Raji (cell line): ENCODE measurements at regions not wholly inside any gene's neighbourhood (a gene's known extent, or its start where the extent isn't known, plus 50 kb on each side); places are given as distances from the start of the nearest gene placed in this dataset.

Experiments used
- POLR2A ChIP-seq: IDR thresholded peaks from 2 replicates; pipeline ENCODE4 v1.6.1; 2011; ENCODE audit warnings: low read depth, low read length, control low read depth; ENCODE audit not compliant: insufficient read depth

DNA sequence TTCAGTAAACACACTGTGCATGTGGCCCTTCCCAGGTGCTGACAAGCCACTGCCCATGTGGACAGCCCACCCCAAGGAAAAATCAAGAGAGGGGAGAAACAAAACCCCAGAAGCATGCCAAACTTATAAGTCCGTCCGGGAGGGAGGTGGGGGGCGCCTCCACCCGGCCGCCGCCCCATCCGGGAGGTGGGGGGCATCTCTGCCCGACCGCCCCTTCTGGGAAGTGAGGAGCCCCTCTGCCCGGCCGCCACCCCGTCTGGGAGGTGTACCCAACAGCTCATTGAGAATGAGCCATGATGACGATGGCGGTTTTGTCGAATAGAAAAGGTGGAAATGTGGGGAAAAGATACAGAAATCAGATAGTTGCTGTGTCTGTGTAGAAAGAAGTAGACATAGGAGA lies 53.8 kb upstream of the C2CD4B start:
- no peak for TF ChIP-seq POLR2A

DNA sequence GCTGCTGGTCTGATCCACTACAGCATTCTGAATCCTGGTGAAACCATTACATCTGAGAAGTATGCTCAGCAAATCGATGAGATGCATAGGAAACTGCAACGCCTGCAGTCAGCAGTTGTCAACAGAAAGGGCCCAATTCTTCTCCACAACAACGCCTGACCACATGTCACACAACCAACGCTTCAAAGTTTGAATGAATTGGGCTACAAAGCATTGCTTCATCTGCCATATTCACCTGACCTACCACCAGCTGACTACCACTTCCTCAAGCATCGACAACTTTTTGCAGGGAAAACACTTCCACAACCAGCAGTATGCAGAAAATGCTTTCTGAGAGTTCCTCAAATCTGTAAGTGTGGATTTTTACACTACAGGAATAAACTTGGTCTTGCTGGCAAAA lies 54.7 kb upstream of the C2CD4B start:
- TF ChIP-seq POLR2A = no peak

DNA sequence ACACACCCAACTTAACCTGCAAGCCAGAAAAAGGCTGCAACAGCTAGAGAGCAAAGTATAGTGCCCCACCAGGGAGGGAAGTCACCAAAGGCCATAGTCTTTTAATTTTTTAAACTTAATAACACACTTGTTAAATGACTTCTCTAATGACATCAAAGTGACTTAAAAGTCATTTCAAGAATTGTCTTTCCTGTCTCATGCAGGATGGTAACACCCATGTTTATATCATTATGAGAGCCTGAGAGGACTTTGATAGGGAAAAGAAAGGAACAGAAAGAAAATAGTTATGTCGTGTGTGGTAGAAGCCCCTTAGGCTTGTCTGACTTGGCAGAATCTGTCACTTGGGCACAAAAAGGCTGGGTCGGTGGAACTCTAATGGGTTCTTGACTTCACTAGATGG lies 57.9 kb upstream of the C2CD4B start:
- TF ChIP-seq POLR2A = no peak

DNA sequence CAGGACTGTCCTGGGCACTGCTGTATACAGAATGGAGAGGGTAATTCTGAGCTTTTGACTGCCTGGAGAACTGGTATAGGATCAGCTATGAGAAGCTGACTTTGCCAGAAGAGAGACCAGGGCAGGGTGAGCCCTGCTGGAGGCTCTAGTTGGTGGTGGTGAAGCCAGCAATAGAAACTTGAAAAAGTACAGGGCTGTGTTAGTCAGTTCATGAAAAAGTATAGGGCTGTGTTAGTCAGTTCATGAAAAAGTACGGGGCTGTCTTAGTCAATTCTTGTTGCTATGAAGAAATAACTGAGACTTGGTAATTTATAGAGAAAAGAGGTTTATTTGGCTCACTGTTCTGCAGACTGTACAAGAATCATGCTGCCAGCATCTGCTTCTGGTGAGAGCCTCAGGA lies 63.5 kb upstream of the C2CD4B start:
- no peak for TF ChIP-seq POLR2A

DNA sequence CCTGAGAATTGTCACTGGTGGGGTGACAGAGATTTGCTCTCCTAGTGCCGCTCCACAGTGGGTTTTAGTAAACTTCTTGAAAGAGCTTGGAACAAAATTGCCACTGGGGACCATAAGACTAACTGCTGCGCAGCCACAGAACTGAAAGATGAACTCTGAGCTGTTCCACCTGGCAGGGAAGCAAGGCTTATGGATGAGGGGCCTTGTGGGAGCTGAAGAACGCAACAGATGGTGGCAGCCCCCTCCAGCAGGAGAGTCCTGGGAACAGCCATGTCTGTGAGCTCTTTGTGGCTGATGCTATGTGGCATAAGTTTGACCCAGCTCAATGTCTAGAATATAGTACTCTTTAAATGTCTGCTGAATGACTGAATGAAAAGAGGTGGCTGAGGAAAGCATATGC lies 66.8 kb upstream of the C2CD4B start:
- no peak for TF ChIP-seq POLR2A

DNA sequence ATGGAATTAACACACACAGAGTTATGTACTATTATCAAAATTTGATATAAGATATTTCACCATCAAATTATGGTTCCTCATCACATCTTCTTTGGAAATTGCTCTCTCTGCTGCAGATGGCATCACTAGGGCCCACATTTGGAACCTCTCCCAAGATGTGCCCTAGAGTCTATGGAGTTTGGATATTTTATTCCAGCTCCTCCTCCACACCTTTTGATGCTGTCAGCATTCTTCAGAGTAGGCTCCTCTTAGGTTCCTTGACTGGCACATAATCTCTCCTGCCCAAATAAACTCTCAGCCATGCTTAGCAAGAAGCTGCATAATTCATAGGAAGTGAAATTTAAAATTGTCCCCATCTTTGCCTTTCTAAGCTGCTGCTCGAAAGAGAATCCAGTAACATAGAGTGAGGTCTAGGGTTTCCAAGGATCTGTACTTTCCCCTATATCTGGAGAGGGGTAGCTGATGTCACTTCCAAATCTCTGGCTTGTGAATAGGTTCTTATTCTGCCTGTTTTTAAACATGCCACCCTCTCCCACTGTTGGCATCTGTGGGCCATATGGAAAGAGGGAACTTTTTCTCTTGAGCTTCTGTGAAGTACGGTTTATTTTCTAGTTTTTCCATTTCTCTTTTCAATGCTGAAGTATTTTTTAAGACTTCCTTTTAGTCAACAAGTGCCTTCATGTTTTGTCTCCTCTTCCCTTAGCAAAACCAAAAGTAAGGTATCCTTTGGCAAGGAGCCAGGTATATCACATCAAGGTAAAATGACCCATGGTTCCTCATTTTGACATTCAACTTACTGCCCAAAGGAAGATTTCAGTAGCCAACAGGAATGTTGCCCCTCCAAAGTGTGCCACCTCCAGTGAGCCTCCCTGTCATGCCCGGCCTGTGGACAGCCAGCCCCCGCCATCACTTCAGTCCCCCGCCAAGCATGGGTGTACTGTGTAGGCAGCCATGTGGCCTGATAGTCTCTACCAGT lies 75.3 kb upstream of the C2CD4B start:
- no peak for TF ChIP-seq POLR2A

DNA sequence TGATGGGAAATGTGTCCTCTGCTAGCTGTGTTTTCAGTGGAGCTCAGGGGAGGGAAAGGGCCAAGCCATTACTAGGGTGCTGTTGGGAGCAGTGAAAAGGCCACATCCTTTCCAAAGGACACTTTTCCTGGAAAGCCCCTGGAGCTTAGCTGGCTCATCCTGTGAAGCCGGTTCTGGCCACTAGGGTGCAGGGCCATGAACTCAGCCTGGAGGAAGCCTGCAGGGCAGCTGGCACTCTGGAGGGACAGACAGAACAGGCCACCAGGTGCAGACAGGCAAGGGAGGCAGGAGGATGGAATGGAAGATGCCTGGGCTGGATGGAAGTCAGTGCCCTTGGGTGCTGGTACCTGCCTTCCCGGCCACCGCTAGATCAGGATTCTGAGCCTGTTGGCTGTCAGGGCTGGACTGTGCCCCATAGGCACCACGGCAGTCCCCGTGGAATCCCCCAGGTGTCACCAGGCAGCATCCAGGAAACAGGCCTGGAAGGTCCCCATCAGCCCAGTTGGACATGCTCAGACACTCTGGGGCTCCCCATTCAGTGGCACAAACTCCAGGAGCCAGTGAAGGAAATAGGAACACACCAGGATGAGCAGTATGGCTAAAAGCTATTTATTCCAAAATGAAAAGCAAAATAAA lies 76.2 kb upstream of the C2CD4B start:
- TF ChIP-seq POLR2A = no peak

DNA sequence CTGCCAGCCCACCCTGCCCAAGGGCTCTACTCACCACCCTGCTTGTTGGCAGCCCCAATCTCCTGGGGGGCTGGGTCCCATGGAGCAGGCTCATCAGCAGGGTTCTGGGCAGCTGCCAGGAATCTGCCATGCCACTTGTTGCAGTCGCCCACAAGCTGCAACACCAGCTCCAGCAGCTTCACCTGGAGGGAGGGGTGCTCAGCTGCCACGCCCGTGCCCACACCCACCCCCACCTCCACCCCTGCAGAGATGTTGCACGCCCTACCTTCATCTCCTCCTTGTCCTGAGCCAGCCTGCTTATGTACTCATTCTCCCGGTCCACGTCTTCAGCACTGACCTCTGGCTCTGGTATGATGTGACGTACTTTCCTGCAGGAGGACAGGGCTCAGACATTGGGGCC lies 77.9 kb upstream of the C2CD4B start:
- TF ChIP-seq POLR2A = no peak

DNA sequence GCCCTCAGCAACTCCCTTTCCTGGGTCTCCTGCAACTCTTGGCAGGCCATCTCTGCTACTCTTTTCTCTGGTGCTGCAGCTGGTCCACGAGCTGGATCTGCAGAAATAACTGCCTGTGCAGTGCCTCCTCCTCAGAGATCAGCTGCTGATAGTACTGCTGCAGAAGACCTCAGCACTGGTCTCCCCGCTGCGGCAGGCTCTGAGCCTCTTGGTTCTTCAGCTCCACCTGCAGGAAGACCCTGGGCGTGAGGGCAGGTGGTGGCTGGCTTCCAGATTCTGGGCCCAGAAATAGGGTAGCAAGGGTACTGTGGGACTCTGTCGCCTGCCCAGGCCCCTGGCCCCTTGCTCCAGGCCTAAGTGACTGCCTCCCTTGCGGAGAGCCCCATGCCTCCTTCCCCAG lies 79.7 kb upstream of the C2CD4B start:
- no peak for TF ChIP-seq POLR2A

DNA sequence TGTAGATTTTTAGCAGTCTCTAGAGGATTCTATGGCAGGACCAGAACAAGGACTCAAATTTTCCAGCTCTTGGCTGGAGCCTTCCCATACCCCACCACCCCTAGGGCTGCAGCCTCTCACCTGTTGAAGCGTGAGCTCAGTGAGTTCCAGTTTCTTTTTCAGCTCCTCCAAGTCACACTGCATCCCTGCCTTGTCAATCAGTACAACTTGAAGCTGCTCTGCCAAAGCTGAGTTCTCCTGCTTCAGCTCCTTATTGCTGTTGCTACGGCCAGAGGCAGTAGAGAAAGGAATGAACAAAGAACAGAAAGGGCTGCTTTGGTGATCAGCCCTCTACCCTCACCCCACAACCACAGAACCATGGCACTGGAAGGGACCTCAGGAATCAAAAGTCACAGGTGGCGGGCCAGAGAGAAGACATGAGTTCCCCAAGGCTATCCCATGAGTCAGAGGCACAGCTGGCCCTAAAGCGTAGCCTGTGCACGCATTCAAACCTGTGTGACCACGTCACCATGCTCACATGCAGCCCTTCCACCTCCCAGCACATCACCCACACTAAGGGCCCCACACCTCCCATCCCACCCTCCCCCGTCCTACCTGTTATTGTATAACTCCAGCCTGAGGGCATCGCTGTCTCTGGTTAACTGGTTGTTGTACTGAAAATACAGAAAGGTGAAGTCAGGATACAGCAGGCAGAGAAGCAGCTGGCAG lies 83.3 kb upstream of the C2CD4B start:
- TF ChIP-seq POLR2A = no peak

DNA sequence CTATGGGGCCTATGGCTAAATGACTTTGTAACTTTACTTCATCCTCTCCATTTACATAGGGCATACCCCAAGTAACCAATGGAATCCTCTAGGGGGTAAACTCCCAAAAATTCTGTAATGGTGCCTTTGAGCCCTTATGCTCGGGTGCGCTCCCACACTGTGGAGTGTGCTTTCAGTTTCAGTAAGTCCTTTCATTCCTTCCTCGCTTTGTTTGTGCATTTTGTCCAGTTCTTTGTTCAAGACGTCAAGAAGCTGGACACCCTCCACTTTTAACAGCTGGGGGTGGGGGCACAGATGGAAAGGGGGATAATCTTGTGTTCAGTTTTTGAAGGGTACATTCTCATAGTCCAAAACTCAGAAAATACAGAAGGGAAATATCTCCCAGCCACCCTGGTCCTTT lies 84.4 kb upstream of the C2CD4B start:
- TF ChIP-seq POLR2A = no peak

DNA sequence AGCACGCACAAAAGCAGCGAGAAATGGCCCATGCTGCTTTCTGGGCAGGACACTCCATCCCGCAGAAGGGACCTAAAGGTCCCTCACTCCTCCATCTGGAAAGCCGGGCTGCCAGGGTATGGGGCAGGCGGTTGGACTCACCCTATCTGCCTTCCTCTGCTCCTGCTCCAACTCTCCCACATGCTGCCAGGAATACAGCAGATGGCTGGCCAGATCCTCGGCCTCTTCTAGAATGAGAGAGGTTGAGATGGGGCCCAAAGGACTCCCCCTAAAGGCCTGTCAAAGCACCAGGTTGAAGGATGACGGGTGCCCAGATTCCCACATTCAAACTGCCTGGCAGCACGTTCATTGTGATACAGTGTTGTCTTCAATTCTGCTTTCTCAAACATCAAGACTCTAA lies 85.1 kb upstream of the C2CD4B start:
- TF ChIP-seq POLR2A = no peak

DNA sequence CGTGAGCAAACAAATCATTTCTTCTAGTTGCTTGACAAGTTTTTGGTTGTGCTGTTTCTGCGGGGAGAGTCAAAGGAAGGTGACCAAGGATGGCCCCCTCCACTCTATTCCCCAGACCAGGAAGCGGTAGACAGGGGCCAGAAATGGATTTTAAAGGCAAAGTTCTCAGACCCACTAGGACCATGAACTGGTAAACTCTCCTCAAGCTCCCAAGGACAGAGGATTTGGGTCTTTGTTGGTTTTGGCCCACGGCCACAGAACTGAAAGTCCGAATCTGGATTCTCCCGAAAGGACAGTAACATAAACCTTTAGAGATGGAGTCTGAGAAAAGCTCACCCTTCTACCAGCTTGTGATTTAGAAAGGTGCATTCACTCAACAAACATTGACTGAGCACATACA lies 85.9 kb upstream of the C2CD4B start:
- TF ChIP-seq POLR2A = no peak

DNA sequence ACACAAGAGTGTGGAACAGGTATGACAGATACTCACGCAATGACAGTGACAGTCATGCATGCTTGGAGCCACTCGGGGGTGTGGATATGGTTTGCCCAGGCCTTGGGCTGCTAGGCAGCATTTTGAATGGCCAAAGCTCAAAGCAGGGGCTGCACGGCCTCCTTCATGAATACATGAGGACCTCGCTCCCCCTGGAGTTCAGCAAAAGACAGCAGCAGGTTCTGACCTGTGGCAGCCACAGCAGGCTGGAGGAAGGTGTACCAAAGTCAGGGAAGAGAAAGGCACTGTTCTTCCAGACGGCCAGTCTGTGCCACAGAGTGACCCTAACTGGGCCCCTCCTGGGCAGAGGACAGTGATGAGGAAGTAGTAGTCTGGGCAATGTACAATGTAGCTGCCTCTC lies 88.2 kb upstream of the C2CD4B start:
- TF ChIP-seq POLR2A = no peak

DNA sequence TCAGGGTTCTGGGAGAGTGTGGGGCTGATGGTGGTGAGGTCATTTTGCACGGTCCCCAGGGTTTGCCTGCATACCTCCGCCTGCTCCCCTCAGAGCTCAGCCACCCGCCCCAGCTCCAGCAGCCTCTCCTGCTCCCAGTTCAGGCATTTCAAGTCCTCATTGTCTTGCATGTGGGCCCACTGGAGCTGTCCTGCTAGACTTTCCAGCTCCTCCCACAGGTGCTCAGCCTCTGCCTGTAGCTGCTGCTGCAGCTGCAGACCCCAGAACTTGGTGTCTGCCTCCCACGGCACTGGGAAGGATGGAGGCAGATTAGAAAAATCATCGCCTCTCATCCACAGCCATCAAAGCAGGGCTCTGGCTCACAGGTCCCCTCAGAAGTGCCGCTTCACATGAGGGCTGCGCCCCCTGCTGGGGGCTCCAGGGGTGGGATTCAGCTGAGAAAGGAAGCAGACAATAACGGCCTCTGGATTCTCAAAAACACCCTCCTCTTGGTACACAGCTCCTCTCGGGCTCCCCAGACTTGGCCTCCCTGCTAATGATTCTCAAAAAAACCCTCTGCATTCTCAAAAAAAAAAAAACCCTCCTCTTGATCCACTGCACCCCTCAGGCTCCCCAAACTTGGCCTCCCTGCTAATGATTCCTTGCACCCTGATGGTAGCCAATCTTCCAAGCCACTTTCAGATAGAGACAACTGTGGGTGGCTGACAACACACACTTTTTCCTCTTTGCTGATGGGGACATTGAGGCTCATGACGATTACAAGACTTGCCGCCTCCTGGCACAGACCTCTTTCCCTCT lies 89.3 kb upstream of the C2CD4B start:
- no peak for TF ChIP-seq POLR2A
